ENCODE measurements at regions not wholly inside any gene's neighbourhood (a gene's known extent, or its start where the extent isn't known, plus 50 kb on each side); places are given as distances from the start of the nearest gene placed in this dataset.

DNA sequence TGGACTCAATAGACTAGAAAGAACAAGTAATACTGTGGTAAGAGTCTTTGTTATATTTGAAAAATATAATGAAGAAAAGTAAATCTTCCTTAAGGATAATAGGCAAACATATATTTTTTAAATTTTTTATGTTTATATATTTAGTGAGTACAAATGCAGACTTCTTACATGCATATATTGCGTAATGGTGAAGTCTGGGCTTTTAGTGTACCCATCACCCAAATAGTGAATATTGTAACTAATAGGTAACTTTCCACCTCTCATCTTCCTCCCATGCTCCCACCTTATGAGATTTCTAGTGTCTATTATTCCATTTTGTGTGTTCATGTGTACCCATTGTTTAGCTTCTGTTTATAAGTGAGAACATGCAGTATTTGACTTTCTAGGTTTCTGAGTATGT lies 711.2 kb upstream of the NDST4 start:
- TF ChIP-seq CTCF (IDR thresholded peaks at IDR 0.05) (no peak), POLR2A (IDR thresholded peaks at IDR 0.05) (no peak)
